ENCODE measurements at regions not wholly inside any gene's neighbourhood (a gene's known extent, or its start where the extent isn't known, plus 50 kb on each side); places are given as distances from the start of the nearest gene placed in this dataset.

DNA sequence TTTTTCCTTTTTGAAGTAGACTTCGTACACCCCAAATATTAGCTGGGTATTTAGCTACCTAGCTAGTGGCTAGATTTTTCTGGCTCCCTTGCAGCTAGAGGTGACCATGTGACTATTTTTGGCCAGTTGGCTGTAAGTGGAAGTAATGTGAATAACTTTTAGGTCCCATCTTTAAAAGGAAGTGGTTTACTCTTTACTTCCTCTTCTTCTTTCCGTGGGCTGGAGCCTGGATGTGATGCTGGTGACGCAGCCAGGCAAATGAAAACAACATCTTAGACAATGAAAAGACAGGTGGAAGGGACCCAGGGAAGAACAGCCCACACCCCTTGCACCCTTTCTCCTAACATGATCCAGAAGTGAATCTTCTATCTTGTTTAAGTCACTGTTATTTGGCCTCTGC is 245.5 kb downstream of the ATP23 start:
- Histone ChIP-seq H3K27ac (ENCODE audit: low read depth in 2 of 2, low read length in 1 of 2) (no peak overlapping the region), H3K4me1 (ENCODE audit: control insufficient read depth in 1 of 2, insufficient read depth in 2 of 2, low read depth in 1 of 2, low read length in 1 of 2) (no peaks in the 10 kb centered on the region), H3K9ac (no peak overlapping the region), H3K4me3 (ENCODE audit: low read depth in 2 of 2, low read length in 1 of 2) (no peak overlapping the region), H2AFZ (ENCODE audit: low read depth) (no peak overlapping the region), H3K36me3 (replicated peaks in 1 of 2; ENCODE audit: control insufficient read depth in 1 of 2, insufficient read depth in 2 of 2, low read length in 1 of 2) (no peaks in the 10 kb centered on the region), H3K4me2 (no peak overlapping the region), H3K27me3 (ENCODE audit: insufficient read depth) (peaks cover 2% of the 10 kb centered on the region; the same call in 1 of the 2 replicates), H3K9me2 (no peaks in the 10 kb centered on the region), H3K9me3 (no peaks in the 10 kb centered on the region), H3F3A (replicated peaks; ENCODE audit: insufficient read depth) (no peaks in the 10 kb centered on the region), H3K79me2 (ENCODE audit: insufficient read depth) (no peaks in the 10 kb centered on the region), H4K20me1 (ENCODE audit: insufficient read depth) (no peaks in the 10 kb centered on the region)
- ChIA-PET CTCF (interaction anchor here (2.9 kb wide), 1 partner anchor 10 kb away, joined by 8 read pairs; no protein-coding TSS in a partner anchor), POLR2A (no interaction called here)
- no peak for DNase-seq
- TF ChIP-seq GABPA (IDR thresholded peaks at IDR 0.05; ENCODE audit: low read depth) = no peak
- TF ChIP-seq CHD2 (IDR thresholded peaks at IDR 0.05; ENCODE audit: low read length, partially characterized antibody) = no peak
- TF ChIP-seq, protein P1, sequence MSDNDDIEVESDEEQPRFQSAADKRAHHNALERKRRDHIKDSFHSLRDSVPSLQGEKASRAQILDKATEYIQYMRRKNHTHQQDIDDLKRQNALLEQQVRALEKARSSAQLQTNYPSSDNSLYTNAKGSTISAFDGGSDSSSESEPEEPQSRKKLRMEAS (IDR thresholded peaks at IDR 0.05; ENCODE audit: low read depth) = no peak
- TF ChIP-seq RAD21 (IDR thresholded peaks at IDR 0.05; ENCODE audit: low read length) = no peak
- no peak for TF ChIP-seq RXRA (IDR thresholded peaks at IDR 0.05; ENCODE audit: borderline replicate concordance, low read depth)
- TF ChIP-seq GATA2 (CRISPR knock-in tag; IDR thresholded peaks at IDR 0.05) = no peak
- no peak for TF ChIP-seq FOXM1 (IDR thresholded peaks at IDR 0.05; ENCODE audit: low read depth)
- TF ChIP-seq, protein P2, sequence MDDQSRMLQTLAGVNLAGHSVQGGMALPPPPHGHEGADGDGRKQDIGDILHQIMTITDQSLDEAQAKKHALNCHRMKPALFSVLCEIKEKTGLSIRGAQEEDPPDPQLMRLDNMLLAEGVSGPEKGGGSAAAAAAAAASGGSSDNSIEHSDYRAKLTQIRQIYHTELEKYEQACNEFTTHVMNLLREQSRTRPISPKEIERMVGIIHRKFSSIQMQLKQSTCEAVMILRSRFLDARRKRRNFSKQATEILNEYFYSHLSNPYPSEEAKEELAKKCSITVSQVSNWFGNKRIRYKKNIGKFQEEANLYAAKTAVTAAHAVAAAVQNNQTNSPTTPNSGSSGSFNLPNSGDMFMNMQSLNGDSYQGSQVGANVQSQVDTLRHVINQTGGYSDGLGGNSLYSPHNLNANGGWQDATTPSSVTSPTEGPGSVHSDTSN (IDR thresholded peaks at IDR 0.05) = no peak
- TF ChIP-seq, protein P3, sequence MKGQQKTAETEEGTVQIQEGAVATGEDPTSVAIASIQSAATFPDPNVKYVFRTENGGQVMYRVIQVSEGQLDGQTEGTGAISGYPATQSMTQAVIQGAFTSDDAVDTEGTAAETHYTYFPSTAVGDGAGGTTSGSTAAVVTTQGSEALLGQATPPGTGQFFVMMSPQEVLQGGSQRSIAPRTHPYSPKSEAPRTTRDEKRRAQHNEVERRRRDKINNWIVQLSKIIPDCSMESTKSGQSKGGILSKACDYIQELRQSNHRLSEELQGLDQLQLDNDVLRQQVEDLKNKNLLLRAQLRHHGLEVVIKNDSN (IDR thresholded peaks at IDR 0.05; ENCODE audit: borderline replicate concordance, low read depth) = no peak
- TF ChIP-seq EZH2phosphoT487 (IDR thresholded peaks at IDR 0.05; ENCODE audit: borderline replicate concordance, low read depth) = no peak
- TF ChIP-seq TAF1 (IDR thresholded peaks at IDR 0.05; ENCODE audit: borderline replicate concordance, low read depth, low read length) = no peak
- no peak for TF ChIP-seq SMC3 (IDR thresholded peaks at IDR 0.05; ENCODE audit: low read depth, low read length)
- TF ChIP-seq, protein P4, sequence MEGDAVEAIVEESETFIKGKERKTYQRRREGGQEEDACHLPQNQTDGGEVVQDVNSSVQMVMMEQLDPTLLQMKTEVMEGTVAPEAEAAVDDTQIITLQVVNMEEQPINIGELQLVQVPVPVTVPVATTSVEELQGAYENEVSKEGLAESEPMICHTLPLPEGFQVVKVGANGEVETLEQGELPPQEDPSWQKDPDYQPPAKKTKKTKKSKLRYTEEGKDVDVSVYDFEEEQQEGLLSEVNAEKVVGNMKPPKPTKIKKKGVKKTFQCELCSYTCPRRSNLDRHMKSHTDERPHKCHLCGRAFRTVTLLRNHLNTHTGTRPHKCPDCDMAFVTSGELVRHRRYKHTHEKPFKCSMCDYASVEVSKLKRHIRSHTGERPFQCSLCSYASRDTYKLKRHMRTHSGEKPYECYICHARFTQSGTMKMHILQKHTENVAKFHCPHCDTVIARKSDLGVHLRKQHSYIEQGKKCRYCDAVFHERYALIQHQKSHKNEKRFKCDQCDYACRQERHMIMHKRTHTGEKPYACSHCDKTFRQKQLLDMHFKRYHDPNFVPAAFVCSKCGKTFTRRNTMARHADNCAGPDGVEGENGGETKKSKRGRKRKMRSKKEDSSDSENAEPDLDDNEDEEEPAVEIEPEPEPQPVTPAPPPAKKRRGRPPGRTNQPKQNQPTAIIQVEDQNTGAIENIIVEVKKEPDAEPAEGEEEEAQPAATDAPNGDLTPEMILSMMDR (IDR thresholded peaks at IDR 0.05) = no peak
- no peak for TF ChIP-seq JUND (IDR thresholded peaks at IDR 0.05)
- TF ChIP-seq, protein P5, sequence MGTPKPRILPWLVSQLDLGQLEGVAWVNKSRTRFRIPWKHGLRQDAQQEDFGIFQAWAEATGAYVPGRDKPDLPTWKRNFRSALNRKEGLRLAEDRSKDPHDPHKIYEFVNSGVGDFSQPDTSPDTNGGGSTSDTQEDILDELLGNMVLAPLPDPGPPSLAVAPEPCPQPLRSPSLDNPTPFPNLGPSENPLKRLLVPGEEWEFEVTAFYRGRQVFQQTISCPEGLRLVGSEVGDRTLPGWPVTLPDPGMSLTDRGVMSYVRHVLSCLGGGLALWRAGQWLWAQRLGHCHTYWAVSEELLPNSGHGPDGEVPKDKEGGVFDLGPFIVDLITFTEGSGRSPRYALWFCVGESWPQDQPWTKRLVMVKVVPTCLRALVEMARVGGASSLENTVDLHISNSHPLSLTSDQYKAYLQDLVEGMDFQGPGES (IDR thresholded peaks at IDR 0.05; ENCODE audit: low read depth, low read length) = no peak
- no peak for TF ChIP-seq FOSL2 (IDR thresholded peaks at IDR 0.05; ENCODE audit: borderline replicate concordance, low read depth)
- 7% methylated on average over 3 of the region's 3 CpGs for WGBS (ENCODE audit: low lambda C conversion rate)
